Activated naive CD4-positive, alpha-beta T cell treated with Interleukin-2 at 50 U/mL for 16 hours (primary cell): ENCODE measurements at regions not wholly inside any gene's neighbourhood (a gene's known extent, or its start where the extent isn't known, plus 50 kb on each side); places are given as distances from the start of the nearest gene placed in this dataset.

ENCODE experiments used
- DNase-seq: peaks from one replicate; pipeline ENCODE4 v3.0.0-alpha.2; 2020

DNA sequence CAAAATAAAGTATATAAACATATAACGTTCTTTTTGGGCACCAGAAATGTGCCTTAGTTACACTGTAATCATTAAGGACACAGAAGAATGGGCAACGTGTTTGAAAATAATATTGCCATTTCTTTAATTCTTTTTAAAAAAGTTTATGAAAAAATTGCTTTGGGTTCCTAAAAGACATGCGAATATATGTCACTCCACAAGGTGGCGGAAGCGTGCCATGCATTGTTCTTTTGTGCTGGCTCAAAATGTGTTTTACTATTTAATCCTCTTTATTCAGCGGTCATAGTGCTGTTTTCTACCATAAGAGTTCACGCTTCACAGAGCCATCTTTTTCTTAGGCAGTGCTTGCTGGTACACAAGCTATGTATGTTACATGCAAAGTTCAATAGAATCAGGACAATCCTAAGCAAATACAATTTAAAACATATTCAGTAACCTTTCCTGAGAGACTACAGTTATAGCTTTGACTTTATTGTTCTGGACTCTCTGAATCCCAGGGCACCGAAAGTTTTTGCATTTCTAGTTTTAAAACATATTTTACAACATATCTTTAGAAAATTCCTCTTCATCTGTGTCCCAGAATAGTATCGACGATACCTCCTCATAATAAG lies 147.8 kb upstream of the ERBB4 start:
- DNase-seq, result peak; percentile 37

DNA sequence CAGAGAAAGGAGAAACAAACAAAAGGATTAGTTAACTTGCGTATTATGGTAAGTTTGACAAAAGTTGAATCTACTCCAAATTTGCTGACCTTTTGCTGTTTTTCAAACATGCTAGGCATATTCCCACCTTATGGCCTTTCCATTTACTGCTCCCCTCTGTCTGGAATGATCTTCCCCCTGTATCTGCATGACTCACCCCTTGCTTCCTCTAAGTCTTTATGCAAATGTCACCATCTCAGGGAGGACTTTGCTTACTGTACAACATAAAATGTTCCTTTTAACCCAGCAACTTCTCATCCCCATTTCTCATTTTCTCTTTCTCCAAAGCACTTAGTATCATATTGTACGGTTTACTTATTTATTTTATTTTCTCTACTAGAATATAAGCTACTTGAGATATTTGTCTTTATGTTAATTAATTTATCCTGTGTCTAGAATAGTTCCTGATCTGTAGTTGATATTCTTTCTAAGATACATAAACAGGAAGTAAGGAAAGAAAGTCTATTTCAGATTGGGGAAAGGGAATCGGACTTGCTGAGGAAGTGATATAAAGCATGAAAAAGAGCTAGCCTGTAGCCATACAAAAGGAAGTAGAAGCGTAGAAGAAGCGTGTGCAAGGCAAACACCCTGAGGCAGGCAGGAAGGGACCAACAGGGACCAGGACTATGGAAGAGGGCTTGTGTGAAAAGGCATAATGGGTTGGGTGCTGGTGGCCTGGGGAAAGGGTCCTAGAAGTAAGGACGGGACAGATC lies 144.9 kb upstream of the ERBB4 start:
- no peak for DNase-seq

DNA sequence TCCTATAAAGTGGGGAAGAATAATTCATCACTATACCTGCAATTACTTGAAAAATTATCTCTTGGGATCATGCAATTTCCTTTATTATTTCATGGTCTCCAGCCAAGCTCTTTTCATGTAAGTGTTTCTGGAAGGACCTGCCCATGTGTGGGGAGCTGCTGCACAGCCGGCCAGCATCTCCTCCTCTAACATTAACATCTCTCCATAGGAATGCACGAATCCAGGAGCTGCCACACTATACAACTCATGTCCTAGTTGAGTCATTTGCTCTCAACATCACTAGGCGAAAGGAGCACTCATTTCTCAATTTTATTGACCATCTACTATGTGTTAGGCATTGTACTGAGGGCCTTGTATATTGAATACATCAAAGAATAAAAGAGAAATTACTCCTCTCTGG lies 144.3 kb upstream of the ERBB4 start:
- DNase-seq, result no peak

DNA sequence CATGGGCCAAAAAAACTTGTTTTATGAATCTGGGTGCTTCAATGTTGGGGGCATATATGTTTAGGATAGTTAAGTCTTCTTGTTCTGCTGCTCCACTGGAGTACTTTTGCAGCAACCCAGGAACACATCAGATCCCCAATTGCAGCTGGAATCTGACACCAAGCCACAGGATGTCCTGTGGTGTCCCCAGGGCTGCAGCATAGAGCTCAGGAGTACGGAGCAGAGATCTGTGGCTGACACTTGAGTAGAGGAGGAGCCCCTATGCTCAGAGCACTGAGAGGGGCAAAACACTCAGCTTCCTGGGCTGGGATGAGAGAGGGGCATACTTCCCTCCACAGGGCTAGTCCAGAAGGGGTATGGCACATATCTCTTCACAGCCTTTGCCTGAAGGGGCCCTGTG lies 138.9 kb upstream of the ERBB4 start:
- DNase-seq, result no peak

DNA sequence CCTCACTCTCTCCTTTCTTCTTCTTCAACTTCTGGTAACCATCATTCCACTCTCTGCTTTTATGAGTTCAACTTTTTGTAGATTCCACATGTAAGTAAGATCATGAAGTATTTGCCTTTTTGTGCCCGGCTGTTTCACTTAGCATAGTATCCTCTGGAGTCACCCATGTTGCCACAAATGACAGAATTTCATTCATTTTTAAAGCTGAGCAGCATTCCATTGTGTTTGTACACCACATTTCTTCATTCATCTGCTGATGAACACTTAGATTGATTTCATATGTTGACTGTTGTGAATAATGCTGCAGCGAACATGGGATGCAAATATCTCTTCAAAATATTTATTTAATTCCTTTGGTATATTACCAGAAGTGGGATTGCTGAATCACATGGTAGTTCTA lies 133.6 kb upstream of the ERBB4 start:
- DNase-seq, result no peak

DNA sequence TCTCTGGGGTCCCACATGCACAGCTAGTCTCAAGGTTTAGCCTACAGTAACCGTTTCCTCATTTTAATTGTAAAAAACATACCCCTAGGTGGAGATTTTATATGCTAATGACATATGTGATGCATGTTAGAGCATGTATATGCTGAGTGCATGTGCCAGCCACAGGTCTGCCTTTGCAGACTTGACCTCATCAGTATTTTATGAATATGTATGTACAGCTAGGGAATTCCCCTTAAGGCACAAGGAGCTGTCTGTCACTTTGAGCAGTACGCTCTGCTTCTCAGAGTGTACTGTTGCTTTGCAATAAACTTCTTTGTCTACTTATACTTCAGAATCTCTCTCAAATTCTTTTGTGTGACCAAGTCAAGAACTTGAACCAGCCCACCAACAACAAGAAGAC lies 131.2 kb upstream of the ERBB4 start:
- no peak for DNase-seq

DNA sequence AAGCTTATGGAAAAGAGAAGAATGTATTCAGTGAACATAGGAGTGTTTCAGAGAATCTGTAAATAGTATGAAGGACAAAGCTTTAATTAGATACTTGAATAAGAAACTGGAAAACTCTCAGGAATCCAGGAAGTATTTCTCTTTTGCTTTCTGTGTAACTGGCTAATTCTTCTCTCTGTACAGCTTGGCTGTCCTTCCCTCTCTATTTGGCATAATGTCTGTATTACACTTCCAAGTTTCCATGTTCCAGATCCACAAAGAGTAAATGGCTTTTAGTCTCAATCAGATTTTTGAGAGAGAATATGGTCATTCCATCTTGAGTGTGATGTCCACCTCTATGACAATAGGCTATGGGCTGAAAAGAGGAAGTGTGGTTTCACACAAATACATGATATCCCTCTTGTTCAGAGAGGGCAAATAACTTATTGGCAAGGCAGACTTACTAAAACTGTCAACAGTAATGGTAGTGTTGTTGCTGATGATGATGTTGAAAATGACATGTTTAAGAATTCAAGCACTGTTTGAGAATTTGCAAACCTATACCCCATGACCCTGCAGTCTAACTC lies 129.2 kb upstream of the ERBB4 start:
- DNase-seq, result no peak

DNA sequence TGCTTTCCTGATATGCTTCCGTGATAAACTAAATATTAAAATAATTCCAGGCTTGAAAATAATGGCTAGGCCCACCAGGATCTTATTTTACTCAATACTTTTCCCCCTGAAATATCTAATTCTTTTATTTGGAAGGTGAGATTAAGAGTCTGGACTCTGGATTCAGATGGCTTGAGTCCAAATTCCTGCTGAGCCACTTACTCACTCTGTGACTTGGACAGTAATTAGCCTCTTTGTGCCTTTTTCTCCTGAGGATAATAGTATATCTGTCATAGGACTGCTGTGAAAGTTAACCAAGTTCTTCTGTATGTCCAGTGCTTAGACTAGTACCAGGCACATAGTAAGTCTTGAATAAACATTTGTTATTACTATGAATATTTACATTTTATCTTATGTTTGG lies 127.3 kb upstream of the ERBB4 start:
- DNase-seq, result no peak

DNA sequence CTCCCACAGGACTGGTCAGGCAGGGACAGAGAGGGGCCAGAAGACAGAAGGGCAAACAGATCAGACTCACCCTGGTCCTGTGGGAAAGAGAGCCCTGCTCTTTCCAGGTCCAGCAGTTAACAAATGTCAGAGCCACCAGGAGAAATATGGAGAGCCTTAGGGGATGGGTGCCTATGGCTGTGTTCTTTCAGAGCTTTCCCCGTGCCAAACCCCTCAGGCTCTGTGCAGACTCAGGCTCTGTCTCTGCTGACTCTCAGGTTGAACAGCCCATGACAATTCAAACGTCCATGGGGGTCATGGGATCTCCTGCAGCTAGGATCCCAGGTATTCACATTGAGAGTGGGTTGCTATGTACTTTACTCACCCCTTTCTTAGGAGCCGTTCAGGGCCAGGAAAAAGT lies 120.8 kb upstream of the ERBB4 start:
- DNase-seq, result no peak

DNA sequence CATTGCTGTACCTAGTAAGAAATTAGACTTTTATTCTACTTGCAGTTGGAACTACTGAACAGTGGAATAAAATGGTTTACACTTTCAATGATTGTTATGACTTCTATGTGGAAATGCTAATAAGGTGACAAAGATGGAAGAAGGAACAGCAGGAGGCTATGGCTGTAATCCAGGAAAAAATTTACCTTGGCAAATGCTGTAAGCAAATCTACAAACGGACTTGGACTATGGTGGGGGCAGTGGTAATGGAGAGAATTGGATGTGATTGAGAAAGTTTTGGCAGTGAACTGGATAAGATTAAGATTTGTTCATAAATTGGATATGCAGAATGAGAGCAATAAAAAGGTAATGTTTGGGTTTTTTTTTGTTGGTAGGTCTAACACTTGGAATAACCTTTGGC lies 111.0 kb upstream of the ERBB4 start:
- no peak for DNase-seq

DNA sequence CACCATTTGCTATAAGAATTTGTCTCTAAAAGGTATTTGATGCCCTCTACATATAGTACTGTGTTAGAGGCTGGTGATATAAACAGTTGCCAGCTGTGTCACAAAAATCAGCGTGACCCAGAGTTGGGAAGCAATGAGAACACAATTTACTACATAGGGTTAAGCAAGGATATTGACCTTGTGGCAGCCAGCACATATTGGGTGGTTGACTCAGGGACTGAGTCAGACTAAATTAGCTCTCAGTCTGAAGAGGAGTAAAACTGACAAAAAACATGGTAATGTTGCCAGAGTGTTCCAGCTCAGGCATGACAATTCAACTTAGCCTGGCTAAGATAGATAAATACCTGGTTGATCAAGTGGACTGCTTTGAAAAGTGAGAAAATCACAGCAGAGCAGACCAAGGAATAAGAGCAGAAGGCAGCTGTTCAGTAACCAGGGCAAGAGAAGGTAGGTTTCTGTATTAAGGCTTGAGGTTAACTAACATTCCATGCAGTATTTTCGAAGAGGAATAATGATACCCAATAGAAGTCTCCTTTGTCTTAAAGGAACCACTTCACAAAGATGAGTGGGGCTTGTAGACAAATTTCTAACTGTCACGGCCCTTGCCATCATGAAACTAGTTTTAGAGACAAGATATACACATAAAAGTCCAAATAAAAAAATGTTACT lies 108.2 kb upstream of the ERBB4 start:
- DNase-seq, result no peak

DNA sequence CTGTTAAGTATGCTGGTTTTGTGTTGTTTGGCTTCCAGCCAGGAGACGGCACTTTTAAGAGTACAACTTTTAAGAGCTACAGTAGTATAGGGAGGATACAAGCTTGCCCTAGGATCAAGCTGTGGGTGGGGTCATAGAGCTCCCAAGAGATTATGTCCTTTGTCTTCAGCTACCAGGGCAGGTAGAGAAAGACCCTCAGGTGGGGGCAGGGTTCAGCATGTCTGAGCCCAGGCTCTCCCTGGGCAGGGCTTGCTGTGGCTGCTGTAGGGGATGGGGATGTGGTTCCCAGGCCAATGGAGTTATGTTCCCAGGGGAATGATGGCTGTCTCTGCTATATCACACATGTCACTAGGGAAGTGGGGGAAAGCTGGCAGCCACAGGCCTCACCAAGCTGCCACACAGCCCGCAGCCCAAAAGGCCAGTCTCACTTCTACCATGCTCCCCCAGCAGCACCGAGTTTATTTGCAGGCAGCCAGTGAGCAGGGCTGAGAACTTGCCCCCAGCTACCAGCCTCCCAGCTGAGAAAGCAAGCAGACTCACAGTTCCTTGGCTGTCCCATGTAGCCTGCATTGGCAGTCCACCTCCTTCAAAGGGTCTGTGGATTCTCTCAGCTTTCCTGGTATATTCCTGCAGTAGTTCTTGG lies 105.7 kb upstream of the ERBB4 start:
- no peak for DNase-seq

DNA sequence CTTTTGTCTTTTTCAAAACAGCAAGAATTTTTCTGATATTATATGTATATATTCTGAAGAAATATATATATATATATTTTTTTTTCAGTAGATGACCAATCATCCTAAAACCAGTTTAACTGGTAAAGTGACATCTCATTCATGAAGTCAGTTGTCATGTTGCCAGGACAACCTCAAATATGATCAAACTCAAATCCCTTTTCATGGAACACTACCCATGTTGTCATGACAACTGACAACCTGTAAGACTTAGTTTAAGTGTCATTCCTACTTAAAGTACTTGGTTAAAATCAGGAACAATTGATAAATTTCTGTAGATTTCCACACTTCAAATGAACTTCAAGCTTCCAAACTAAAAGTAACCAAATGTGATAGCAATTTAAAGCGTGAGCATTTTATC lies 101.8 kb upstream of the ERBB4 start:
- DNase-seq, result no peak

DNA sequence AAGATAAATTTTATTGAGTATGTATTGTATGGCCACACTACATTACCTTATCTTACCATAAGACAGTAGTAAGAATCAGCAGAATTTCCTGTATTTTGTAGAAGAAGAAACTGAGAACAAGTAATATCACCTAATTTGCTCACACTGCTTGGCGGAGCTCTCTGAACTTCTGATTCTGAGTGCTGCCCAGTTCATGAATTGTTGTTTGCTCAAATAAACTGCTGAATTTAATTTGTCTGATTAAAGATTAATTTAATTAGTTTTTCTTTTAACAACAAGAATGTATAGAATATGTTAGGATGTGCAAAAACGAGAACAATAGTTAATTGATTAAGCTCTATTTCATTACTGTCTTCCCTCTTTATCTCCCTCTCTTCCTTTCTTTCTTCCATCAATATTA lies 100.1 kb upstream of the ERBB4 start:
- no peak for DNase-seq

DNA sequence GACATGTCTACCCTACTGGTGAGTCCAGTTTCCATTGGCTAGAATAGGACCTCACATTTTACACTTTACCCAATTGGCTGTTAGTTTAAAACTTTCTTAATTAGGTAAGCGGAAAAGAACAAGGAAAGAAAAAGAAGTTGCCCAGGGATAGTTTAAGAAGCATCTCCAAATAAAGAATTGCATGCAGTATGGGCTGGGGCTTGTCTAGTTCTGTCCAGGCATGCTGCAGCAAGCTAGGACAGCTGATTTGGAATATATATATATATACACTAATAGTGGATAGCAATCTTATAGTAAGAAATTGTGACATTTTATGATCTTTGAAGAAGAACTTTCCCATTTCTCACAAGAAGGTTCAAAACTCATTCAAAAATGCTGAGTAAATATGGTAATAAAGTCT lies 90.0 kb upstream of the ERBB4 start:
- DNase-seq, result no peak

DNA sequence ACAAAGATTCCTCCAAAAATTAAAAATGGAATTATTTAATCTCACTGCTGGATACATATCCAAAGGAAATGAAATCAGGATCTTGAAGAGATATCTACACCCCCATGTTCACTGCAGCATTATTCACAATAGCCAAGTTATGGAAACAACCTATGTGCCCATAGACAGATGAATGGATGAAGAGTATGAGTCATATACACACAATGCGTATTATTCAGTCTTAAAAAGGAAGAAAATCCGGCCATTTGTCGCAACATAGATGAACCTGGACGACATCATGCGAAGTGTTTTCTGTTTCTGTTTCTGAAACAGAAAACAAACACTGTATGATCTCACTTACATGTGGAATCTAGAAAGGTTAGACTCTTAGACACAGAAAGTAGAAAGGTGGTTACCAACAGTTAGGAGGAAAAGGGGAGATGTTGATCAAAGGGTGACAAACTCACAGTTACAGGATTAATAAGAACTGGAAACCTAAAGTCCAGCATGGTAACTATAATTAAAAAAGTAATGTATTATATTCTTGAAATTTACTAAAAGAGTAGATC lies 87.8 kb upstream of the ERBB4 start:
- DNase-seq, result no peak

DNA sequence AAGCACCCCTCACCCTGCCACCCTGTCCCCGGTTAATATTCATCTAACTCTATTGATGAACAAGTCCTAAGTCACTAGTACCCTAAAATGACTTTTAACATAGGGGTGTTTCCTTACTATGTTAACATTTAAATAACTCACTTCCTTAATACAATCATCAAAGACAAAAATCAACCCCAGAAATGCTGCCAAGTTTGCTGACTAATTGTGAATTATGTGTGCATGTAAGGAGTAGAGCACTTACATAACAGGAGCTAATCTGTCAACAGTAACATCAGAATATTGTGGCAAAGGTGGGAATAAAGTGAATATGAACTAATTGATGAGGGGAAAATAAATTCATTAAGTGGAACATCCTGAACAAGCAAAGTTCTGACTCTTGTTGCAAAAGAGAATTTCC lies 81.4 kb upstream of the ERBB4 start:
- no peak for DNase-seq

DNA sequence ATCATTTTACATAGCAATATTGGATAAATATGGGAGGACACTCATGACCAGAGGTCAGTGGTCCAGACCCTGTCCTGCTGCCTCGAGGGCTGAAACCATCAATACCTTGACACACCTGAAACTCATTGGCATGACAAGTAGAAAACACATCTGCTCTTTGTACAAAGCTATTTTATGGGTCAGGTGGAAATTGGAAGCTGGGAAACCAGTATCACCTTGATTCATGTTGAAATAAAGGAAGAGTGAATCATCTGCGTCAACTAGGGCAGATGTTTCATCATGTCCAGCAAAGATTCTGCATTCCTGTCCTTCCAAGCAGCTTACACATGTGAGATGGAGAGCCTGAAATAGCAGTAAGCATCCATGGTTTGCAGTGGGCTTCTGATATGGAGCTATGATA lies 80.0 kb upstream of the ERBB4 start:
- DNase-seq, result no peak

DNA sequence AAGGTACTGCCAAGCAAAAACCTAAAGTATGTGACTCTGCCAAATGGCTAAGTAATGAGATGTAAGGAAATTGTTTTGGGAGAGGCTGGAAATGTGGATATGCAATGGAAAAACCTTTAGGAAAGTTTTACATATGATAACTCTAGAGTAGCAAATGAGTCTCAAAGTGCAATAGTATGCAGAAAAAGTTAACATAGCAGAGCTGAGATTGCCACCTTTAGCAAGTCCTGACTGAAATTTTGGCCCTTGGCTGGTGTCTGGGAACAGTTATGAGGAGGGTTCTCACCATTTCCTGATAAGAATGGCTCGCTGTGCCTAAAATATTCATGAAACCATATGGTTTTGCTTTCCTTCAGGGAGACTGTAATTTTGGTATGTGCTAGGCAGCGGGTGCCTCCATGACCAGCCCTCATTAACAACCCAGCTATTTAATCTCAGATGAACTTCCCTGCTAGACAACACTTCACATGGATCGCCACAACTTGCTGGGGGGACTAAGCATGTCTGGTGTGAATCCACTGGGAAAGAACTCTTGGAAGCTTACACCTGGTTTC lies 72.3 kb upstream of the ERBB4 start:
- DNase-seq, result no peak

DNA sequence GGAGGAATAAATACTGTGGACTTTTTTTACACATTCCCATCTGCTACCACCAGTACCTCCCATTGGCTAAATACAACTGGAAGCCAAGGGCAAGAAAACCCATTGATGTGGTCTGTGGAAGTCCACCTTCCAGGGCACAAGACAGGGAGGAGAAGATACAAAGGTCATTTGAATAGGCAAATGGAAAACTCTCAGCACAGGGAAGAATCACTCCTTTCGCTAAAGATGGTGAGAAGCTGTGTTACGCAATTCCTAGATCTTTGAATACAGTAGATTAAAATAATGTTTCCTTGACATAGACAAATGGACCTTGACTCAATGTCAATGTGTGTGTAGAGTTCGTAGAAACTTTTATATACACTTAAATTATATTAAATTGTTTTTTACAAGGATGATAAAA lies 70.9 kb upstream of the ERBB4 start:
- DNase-seq, result no peak

DNA sequence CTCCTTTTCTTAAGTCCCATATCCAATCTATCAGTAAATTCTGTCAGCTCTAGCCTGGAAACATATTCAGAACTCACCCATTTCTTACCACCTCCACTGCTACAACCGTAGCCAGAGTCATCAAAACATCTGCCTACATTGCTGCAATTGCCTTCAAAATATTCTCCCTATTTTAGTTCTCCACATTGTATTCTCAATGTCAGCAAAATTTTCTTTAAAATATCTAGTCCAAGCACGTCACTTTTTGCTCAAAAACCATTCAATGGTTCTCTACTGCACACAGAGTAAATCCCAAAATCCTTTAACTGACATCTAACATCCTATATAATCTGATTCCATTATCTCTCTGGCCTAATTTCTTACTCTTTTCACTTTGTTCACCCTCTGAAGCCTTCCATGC lies 68.5 kb upstream of the ERBB4 start:
- no peak for DNase-seq

DNA sequence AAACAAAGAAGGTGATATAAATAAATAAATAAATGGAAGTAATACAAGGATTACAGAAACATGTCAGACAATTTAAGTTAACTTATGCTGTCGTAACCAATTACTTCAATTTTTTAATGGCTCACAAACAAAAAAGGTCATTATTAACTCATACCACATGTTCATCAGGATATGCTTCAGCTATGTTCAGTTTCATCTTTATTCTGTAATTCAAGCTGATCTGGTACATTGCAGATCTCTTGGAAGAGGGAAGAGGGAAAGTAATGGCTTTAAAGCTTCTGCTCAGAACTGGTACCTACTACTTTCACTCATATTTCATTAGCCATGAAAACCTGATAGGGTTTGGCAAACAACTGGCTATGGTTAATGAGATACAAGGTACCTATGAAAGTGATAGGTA lies 67.6 kb upstream of the ERBB4 start:
- no peak for DNase-seq

DNA sequence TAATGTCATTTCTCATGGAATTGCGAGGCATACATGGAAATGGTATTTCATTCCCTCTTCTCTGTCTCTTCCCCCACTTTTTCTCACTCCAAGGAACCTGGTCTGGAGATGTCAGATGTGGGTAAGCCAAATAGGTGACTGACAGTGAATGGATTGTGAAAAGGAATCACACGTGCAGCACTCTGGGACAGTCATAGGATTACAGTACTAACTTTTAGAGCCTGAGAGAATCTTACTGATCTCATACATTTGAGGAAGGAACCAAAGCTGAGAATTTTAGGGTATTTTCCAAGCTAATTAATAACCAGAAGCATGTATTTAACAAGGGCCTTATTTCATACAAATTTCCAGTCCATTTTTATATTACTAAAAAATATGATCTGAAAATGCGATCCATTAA lies 58.1 kb upstream of the ERBB4 start:
- DNase-seq, result no peak
